GM12878 (cell line): ENCODE measurements at regions not wholly inside any gene's neighbourhood (a gene's known extent, or its start where the extent isn't known, plus 50 kb on each side); places are given as distances from the start of the nearest gene placed in this dataset.

Source experiments
- ATAC-seq: fragments of 200-7000 bp; cut with Tn5 transposase; 3 replicates; pipeline ENCODE4 v1.9.1; 2020; ENCODE audit warnings: mild to moderate bottlenecking, moderate library complexity
- BruUV-seq: library from RNA; stranded (reverse); fragments of 400-500 nt; replicated peaks from 2 replicates; lab custom pipeline; 2021; lab: Mats Ljungman, UMichigan
- CTCF ChIA-PET: fragments of 300-600 bp; sonication (Branson Sonifier 250); formaldehyde crosslinking; extraction: SDS; loops from one replicate; lab custom pipeline; 2021; ENCODE audit warnings: inconsistent platforms; lab: Yijun Ruan, JAX
- POLR2A ChIA-PET: fragments of 350-600 bp; formaldehyde crosslinking; extraction: SDS; loops from one replicate; lab custom pipeline; 2021; ENCODE audit warnings: inconsistent platforms; lab: Charles Lee
- RAD21 ChIA-PET: fragments of 300-600 bp; sonication (Branson Sonifier 250); formaldehyde crosslinking; loops from one replicate; lab custom pipeline; 2023; ENCODE audit warnings: antibody characterized with exemption; ENCODE audit not compliant: unreplicated experiment; lab: Charles Lee
- SMC1A ChIA-PET: fragments of 300-600 bp; sonication (Branson Sonifier 250); formaldehyde crosslinking; loops from one replicate; lab custom pipeline; 2023; ENCODE audit not compliant: unreplicated experiment, uncharacterized antibody; lab: Charles Lee
- DNase-seq: peaks from one replicate; pipeline ENCODE4 v3.0.0-alpha.2; 2011; ENCODE audit warnings: low read depth, low spot score
- FAIRE-seq: peaks from 3 replicates; lab custom pipeline; 2011; peaks lifted over from hg19 to GRCh38; lab: Jason Lieb, UNC
- H2AFZ ChIP-seq: 2 replicates; pipeline ENCODE4 v1.6.0; 2011; ENCODE audit warnings: low read depth, low read length, control low read depth; ENCODE audit not compliant: control insufficient read depth
- H3K27ac ChIP-seq: 2 replicates; pipeline ENCODE4 v1.5.1; 2011; ENCODE audit warnings: control low read depth; ENCODE audit not compliant: control insufficient read depth, insufficient read depth
- H3K27me3 ChIP-seq, 2 experiments: replicated peaks in 1 of 2; 2 replicates each; pipeline versions ENCODE4 v1.6.0 to v1.6.1; 2011; ENCODE audit warnings: low read length in 1 of 2; ENCODE audit not compliant: control insufficient read depth in 2 of 2, insufficient read depth in 2 of 2
- H3K36me3 ChIP-seq, 2 experiments: 2 replicates each; pipeline ENCODE4 v1.5.1; 2011; ENCODE audit warnings: low read length in 1 of 2; ENCODE audit not compliant: control insufficient read depth in 2 of 2, insufficient read depth in 2 of 2
- H3K4me1 ChIP-seq: 2 replicates; pipeline ENCODE4 v1.6.1; 2011; ENCODE audit warnings: mild to moderate bottlenecking, low read length, moderate library complexity, mixed read lengths; ENCODE audit not compliant: control insufficient read depth, insufficient read depth
- H3K4me2 ChIP-seq: 2 replicates; pipeline ENCODE4 v1.6.0; 2011; ENCODE audit warnings: control low read depth; ENCODE audit not compliant: control insufficient read depth, insufficient read depth
- H3K4me3 ChIP-seq: fragments of 200-600 bp; sonication (generic); 2 replicates; pipeline ENCODE4 v1.5.1; 2016
- H3K79me2 ChIP-seq: 2 replicates; pipeline ENCODE4 v1.6.0; 2011; ENCODE audit warnings: low read length; ENCODE audit not compliant: control insufficient read depth, insufficient read depth
- H3K9ac ChIP-seq: 2 replicates; pipeline ENCODE4 v1.8.0; 2011; ENCODE audit warnings: low read length, control low read depth, mixed read lengths; ENCODE audit not compliant: control insufficient read depth, insufficient read depth
- H3K9me3 ChIP-seq: replicated peaks from 3 replicates; pipeline ENCODE4 v1.5.1; 2011; ENCODE audit warnings: mild to moderate bottlenecking, low read length; ENCODE audit not compliant: control insufficient read depth, insufficient read depth
- H4K20me1 ChIP-seq: 2 replicates; pipeline ENCODE4 v1.6.0; 2011; ENCODE audit not compliant: control insufficient read depth, insufficient read depth
- BRCA1 ChIP-seq: IDR thresholded peaks from 2 replicates; pipeline ENCODE4 v1.6.1; 2011; ENCODE audit warnings: low read depth, low read length, improper control_type of control experiment
- DPF2 ChIP-seq: fragments of 450-650 bp; IDR thresholded peaks from 2 replicates; pipeline ENCODE4 v1.6.1; 2017; ENCODE audit warnings: mild to moderate bottlenecking
- SMAD5 ChIP-seq: IDR thresholded peaks from 2 replicates; pipeline ENCODE4 v1.6.1; 2016; ENCODE audit warnings: antibody characterized with exemption, low read depth
- in situ Hi-C: fragments of 300-500 bp; cut with MboI; formaldehyde crosslinking; loops from 9 replicates; pipeline ENCODE4 v1.14.3; 2018; ENCODE audit warnings: mixed read lengths
- intact Hi-C: fragments of 100-400 bp; cut with micrococcal nuclease; formaldehyde crosslinking; loops from one replicate; pipeline ENCODE4 v1.14.2; 2022; ENCODE audit not compliant: unreplicated experiment
- TF ChIP-seq, protein P1 (sequence below): IDR thresholded peaks from 2 replicates; pipeline ENCODE4 v1.6.1; 2011; ENCODE audit warnings: borderline replicate concordance, low read depth, mild to moderate bottlenecking, moderate library complexity, mixed read lengths, low read length; ENCODE audit not compliant: insufficient read depth; ENCODE audit errors: extremely low read length
- TF ChIP-seq, protein P2 (sequence below): fragments of 450-650 bp; IDR thresholded peaks from 2 replicates; pipeline ENCODE4 v1.6.1; 2017; ENCODE audit warnings: mild to moderate bottlenecking, moderate library complexity

DNA sequence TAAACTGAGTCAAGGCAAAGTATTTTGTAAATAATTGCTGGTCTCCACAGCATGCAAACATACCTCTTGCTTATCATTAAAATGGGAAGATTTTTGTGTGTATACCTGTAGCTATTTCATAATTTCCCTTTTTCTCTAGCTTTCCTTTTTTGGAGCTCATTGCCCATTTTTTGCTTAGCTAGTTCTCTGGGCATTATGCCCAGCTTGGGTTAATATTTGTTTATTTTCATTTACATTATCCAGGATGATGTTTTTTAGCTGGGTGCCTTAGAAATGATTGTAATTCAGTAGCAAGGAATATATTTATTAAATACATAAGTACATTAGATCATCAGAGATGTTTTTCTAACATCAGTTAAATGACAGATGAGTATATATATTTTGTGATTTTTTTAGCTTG, 1271.7 kb upstream of the GBE1 start:
- in situ Hi-C loops (no loop called here), intact Hi-C loops (no loop called here)
- SMC1A ChIA-PET: interaction anchor here (1.6 kb wide), 1 partner anchor 9 kb away, joined by 6 read pairs; no protein-coding TSS in a partner anchor
- Histone ChIP-seq H3K4me3 (no peak overlapping the region), H3K9me3 (no peaks in the 10 kb centered on the region), H3K36me3 (no peaks in the 10 kb centered on the region), H2AFZ (no peak overlapping the region), H3K4me2 (no peak overlapping the region), H3K79me2 (no peaks in the 10 kb centered on the region), H3K27me3 (no peaks in the 10 kb centered on the region), H3K9ac (no peak overlapping the region), H4K20me1 (no peaks in the 10 kb centered on the region), H3K4me1 (no peaks in the 10 kb centered on the region), H3K27ac (no peak overlapping the region)
- CTCF ChIA-PET: interaction anchor here (0.7 to 1.7 kb wide), 3 partner anchors 9 to 112 kb away, joined by 3 to 5 read pairs (median 3); no protein-coding TSS in a partner anchor
- TF ChIP-seq, protein P1, sequence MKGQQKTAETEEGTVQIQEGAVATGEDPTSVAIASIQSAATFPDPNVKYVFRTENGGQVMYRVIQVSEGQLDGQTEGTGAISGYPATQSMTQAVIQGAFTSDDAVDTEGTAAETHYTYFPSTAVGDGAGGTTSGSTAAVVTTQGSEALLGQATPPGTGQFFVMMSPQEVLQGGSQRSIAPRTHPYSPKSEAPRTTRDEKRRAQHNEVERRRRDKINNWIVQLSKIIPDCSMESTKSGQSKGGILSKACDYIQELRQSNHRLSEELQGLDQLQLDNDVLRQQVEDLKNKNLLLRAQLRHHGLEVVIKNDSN: no peak
- TF ChIP-seq BRCA1 (no peak), SMAD5 (no peak), DPF2 (no peak)
- TF ChIP-seq, protein P2, sequence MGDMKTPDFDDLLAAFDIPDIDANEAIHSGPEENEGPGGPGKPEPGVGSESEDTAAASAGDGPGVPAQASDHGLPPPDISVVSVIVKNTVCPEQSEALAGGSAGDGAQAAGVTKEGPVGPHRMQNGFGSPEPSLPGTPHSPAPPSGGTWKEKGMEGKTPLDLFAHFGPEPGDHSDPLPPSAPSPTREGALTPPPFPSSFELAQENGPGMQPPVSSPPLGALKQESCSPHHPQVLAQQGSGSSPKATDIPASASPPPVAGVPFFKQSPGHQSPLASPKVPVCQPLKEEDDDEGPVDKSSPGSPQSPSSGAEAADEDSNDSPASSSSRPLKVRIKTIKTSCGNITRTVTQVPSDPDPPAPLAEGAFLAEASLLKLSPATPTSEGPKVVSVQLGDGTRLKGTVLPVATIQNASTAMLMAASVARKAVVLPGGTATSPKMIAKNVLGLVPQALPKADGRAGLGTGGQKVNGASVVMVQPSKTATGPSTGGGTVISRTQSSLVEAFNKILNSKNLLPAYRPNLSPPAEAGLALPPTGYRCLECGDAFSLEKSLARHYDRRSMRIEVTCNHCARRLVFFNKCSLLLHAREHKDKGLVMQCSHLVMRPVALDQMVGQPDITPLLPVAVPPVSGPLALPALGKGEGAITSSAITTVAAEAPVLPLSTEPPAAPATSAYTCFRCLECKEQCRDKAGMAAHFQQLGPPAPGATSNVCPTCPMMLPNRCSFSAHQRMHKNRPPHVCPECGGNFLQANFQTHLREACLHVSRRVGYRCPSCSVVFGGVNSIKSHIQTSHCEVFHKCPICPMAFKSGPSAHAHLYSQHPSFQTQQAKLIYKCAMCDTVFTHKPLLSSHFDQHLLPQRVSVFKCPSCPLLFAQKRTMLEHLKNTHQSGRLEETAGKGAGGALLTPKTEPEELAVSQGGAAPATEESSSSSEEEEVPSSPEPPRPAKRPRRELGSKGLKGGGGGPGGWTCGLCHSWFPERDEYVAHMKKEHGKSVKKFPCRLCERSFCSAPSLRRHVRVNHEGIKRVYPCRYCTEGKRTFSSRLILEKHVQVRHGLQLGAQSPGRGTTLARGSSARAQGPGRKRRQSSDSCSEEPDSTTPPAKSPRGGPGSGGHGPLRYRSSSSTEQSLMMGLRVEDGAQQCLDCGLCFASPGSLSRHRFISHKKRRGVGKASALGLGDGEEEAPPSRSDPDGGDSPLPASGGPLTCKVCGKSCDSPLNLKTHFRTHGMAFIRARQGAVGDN: no peak
- FAIRE-seq: no peak
- POLR2A ChIA-PET: no interaction called here
- DNase-seq: no peak
- no peak for ATAC-seq
- no TSS peak for BruUV-seq
- RAD21 ChIA-PET: no interaction called here
